HepG2 (cell line): ENCODE measurements at regions not wholly inside any gene's neighbourhood (a gene's known extent, or its start where the extent isn't known, plus 50 kb on each side); places are given as distances from the start of the nearest gene placed in this dataset.
A peak's percentile ranks its signal among the peaks of the same experiment; 100 is the strongest.

ENCODE experiments used
- ATAC-seq: fragments of 200-7000 bp; cut with Tn5 transposase; 3 replicates; pipeline ENCODE4 v1.9.1; 2020; ENCODE audit warnings: mild to moderate bottlenecking, moderate library complexity
- BruUV-seq: library from RNA; stranded (reverse); fragments of 400-500 nt; replicated peaks from 2 replicates; lab custom pipeline; 2021; lab: Mats Ljungman, UMichigan
- CTCF ChIA-PET: fragments of 300-600 bp; formaldehyde crosslinking; extraction: SDS; loops from one replicate; lab custom pipeline; 2021; ENCODE audit warnings: low total read pairs, inconsistent platforms, low intra/inter-chr PET ratio; lab: Yijun Ruan, JAX
- POLR2A ChIA-PET: fragments of 350-600 bp; sonication (Branson Sonifier 250); formaldehyde crosslinking; loops from one replicate; lab custom pipeline; 2020; ENCODE audit warnings: antibody characterized with exemption, inconsistent platforms; lab: Yijun Ruan, JAX
- DNase-seq: peaks from one replicate; pipeline ENCODE4 v3.0.0-alpha.2; 2015; ENCODE audit warnings: low spot score
- FAIRE-seq: peaks from 3 replicates; lab custom pipeline; 2011; peaks lifted over from hg19 to GRCh38; lab: Jason Lieb, UNC
- H2AFZ ChIP-seq: one replicate; pipeline ENCODE4 v1.6.1; 2011; ENCODE audit warnings: low read length, inconsistent platforms
- H3K27ac ChIP-seq: fragments of 300-600 bp; 3 replicates; pipeline ENCODE4 v1.8.0; 2011; ENCODE audit warnings: mixed run types, mild to moderate bottlenecking, mixed read lengths, low read length, inconsistent platforms; ENCODE audit not compliant: insufficient read depth; ENCODE audit errors: extremely low read length
- H3K27me3 ChIP-seq, 2 experiments: fragments of 200-600 bp in 1 of 2; 2 replicates in 1 of 2; 3 replicates in 1 of 2; pipeline versions ENCODE4 v1.6.0 to v1.8.0; 2011; ENCODE audit warnings: low read length in 2 of 2, mild to moderate bottlenecking in 2 of 2, moderate library complexity in 2 of 2, inconsistent platforms in 1 of 2; ENCODE audit not compliant: insufficient read depth in 2 of 2, control insufficient read depth in 1 of 2
- H3K36me3 ChIP-seq, 2 experiments: fragments of 200-600 bp in 1 of 2; replicated peaks in 1 of 2; 2 replicates in 1 of 2; 3 replicates in 1 of 2; pipeline versions ENCODE4 v1.5.1 to v1.8.0; 2011; ENCODE audit warnings: low read length in 2 of 2, inconsistent platforms in 1 of 2; ENCODE audit not compliant: insufficient read depth in 2 of 2, control insufficient read depth in 1 of 2
- H3K4me1 ChIP-seq: 2 replicates; pipeline ENCODE4 v1.5.1; 2012; ENCODE audit warnings: low read length, inconsistent platforms; ENCODE audit not compliant: insufficient read depth
- H3K4me2 ChIP-seq: 2 replicates; pipeline ENCODE4 v1.6.0; 2011; ENCODE audit warnings: low read depth, low read length, inconsistent platforms
- H3K4me3 ChIP-seq, 3 experiments: fragments of 200-600 bp in 1 of 3; sonication (generic), shearing (Covaris generic) in 1 of 3; replicated peaks in 1 of 3; 2 replicates each; pipeline ENCODE4 v1.5.1; 2011 to 2016; ENCODE audit warnings: low read length in 3 of 3, inconsistent platforms in 2 of 3, low read depth in 2 of 3, mild to moderate bottlenecking in 2 of 3, control low read depth in 1 of 3, mixed read lengths in 1 of 3; ENCODE audit not compliant: insufficient read depth in 1 of 3
- H3K79me2 ChIP-seq: one replicate; pipeline ENCODE4 v1.6.1; 2011; ENCODE audit warnings: low read length, inconsistent platforms; ENCODE audit not compliant: insufficient read depth
- H3K9ac ChIP-seq: 2 replicates; pipeline ENCODE4 v1.6.0; 2011; ENCODE audit warnings: mild to moderate bottlenecking, low read depth, low read length, inconsistent platforms; ENCODE audit not compliant: insufficient read depth
- H3K9me3 ChIP-seq: 2 replicates; pipeline ENCODE4 v1.5.1; 2012; ENCODE audit warnings: mild to moderate bottlenecking, low read length
- H4K20me1 ChIP-seq: 2 replicates; pipeline ENCODE4 v1.6.0; 2011; ENCODE audit warnings: inconsistent platforms, mild to moderate bottlenecking, low read length, moderate library complexity; ENCODE audit not compliant: insufficient read depth
- CBFB ChIP-seq: sonication (generic); formaldehyde crosslinking; IDR thresholded peaks from 2 replicates; pipeline ENCODE4 v1.4.0; 2020; ENCODE audit warnings: missing genetic modification reagents
- FOSL2 ChIP-seq: sonication (generic); formaldehyde crosslinking; IDR thresholded peaks from 2 replicates; pipeline ENCODE4 v1.4.0; 2020; ENCODE audit warnings: missing genetic modification reagents
- HOXA7 ChIP-seq: sonication (generic); formaldehyde crosslinking; IDR thresholded peaks from 2 replicates; pipeline ENCODE4 v1.8.1; 2022; ENCODE audit warnings: mild to moderate bottlenecking, missing genetic modification reagents, moderate library complexity
- TGIF2 ChIP-seq: IDR thresholded peaks from 2 replicates; pipeline ENCODE4 v1.6.1; 2016; ENCODE audit warnings: control low read depth, missing compliant biosample characterization
- ZBED4 ChIP-seq: sonication (generic); formaldehyde crosslinking; IDR thresholded peaks from 2 replicates; pipeline ENCODE4 v1.4.0; 2020; ENCODE audit warnings: missing genetic modification reagents, borderline replicate concordance
- WGBS: methylation state at CpG from one replicate; pipeline ENCODE4 v1.1.6; 2017; ENCODE audit warnings: low lambda C conversion rate; 5-methylcytosine and 5-hydroxymethylcytosine counted together
- in situ Hi-C: cut with HindIII; loops from 2 replicates; pipeline ENCODE4 v1.10.0; 2017; ENCODE audit warnings: low pct_unique_long_range_greater_than_20kb; ENCODE audit not compliant: extremely low pct_ligation_motif_present
- intact Hi-C: fragments of 100-400 bp; cut with micrococcal nuclease; formaldehyde crosslinking; loops from one replicate; pipeline ENCODE4 v1.10.0; 2022; ENCODE audit not compliant: unreplicated experiment

DNA sequence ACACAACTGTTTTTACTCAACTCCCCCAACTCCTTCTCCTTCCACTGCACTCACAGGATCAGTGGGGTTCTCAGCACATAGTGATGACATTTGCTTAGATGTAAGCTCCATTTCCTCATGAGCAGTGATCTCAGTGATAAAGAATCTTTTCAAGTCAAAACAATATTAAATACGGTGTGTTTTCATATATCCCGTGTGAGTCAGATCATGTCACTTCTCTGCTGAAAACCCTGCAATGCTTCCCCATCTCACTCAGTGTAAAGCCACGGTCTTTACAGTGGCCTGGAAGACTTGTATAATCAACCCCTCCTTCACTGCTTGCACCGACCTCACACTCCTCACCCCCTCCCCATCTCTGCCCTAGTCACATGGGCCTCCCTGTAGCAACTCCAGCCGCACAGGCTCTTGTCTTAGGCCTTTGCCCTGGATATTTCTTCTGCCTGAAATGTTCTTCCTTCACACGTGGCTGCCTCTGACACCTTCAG, 149.7 kb upstream of the ARHGAP5 start:
- BruUV-seq = no TSS peak
- intact Hi-C loops (loop anchor here (2.0 kb wide), 3 partner anchors 85 to 633 kb away; no protein-coding TSS in a partner anchor), in situ Hi-C loops (loop anchor here (10.0 kb wide), 1 partner anchor 537 kb away; no protein-coding TSS in a partner anchor)
- WGBS = 11% methylated on average over 6 of the region's 6 CpGs
- Histone ChIP-seq H3K9me3 (no peaks in the 10 kb centered on the region), H3K4me2 (no peak overlapping the region), H3K4me1 (peaks cover 14% of the 10 kb centered on the region; the same call in 1 of the 2 replicates), H3K9ac (no peak overlapping the region), H3K79me2 (no peaks in the 10 kb centered on the region), H3K36me3 (no peaks in the 10 kb centered on the region), H2AFZ (no peak overlapping the region), H3K27ac (no peak overlapping the region), H3K4me3 (no peak overlapping the region)
- POLR2A ChIA-PET = interaction anchor here (0.9 to 2.1 kb wide), 2 partner anchors 10 to 83 kb away, joined by 3 to 7 read pairs; no protein-coding TSS in a partner anchor
- FAIRE-seq (no peak), ATAC-seq (peak; percentile 35)
- no peak for TF ChIP-seq TGIF2 (CRISPR knock-in tag)
- TF ChIP-seq CBFB (CRISPR knock-in tag) = no peak
- TF ChIP-seq FOSL2 (CRISPR knock-in tag) = peak; percentile 6; the same call in 1 of the 2 replicates
- TF ChIP-seq ZBED4 (CRISPR knock-in tag) = no peak
- TF ChIP-seq HOXA7 = no peak
- TF ChIP-seq, all 625 proteins: peak for 1
- peak; percentile 44 for DNase-seq
- no peaks in the 10 kb centered on the region for H4K20me1 ChIP-seq
- CTCF ChIA-PET = interaction anchor here (0.8 to 4.3 kb wide), 2 partner anchors 325 to 328 kb away, joined by 3 to 38 read pairs; no protein-coding TSS in a partner anchor
- H3K27me3 ChIP-seq = no peaks in the 10 kb centered on the region; a peak in 1 of 5 replicates
